Fibroblast of lung (primary cell): ENCODE measurements at regions not wholly inside any gene's neighbourhood (a gene's known extent, or its start where the extent isn't known, plus 50 kb on each side); places are given as distances from the start of the nearest gene placed in this dataset.

ENCODE experiments used
- DNase-seq, 2 donors: peaks; one replicate each; pipeline versions ENCODE4 v3.0.0 to v3.0.0-alpha.2; 2010; ENCODE audit warnings: low read depth in 2 of 2
- H2AFZ ChIP-seq: 2 replicates; pipeline ENCODE4 v1.5.1; 2012; ENCODE audit warnings: low read length, control low read depth, inconsistent platforms
- H3K27ac ChIP-seq: 2 replicates; pipeline ENCODE4 v1.5.1; 2011; ENCODE audit warnings: low read length, control low read depth; ENCODE audit not compliant: insufficient read depth
- H3K27me3 ChIP-seq: 2 replicates; pipeline ENCODE4 v1.5.1; 2011; ENCODE audit warnings: mild to moderate bottlenecking, low read length; ENCODE audit not compliant: control insufficient read depth, insufficient read depth
- H3K36me3 ChIP-seq: 2 replicates; pipeline ENCODE4 v1.5.1; 2011; ENCODE audit warnings: low read length; ENCODE audit not compliant: control insufficient read depth, insufficient read depth
- H3K4me1 ChIP-seq: 2 replicates; pipeline ENCODE4 v1.5.1; 2011; ENCODE audit warnings: low read length; ENCODE audit not compliant: control insufficient read depth, insufficient read depth; ENCODE audit errors: extremely low read depth
- H3K4me2 ChIP-seq: 2 replicates; pipeline ENCODE4 v1.5.1; 2011; ENCODE audit warnings: low read length, control low read depth; ENCODE audit not compliant: insufficient read depth; ENCODE audit errors: extremely low read depth
- H3K4me3 ChIP-seq, 4 experiments: fragments of 200-600 bp in 1 of 4; sonication (generic) in 1 of 4; replicated peaks in 1 of 4; 2 replicates each; pipeline ENCODE4 v1.5.1; 2011 to 2016; ENCODE audit warnings: low read length in 4 of 4, low read depth in 3 of 4, mild to moderate bottlenecking in 3 of 4, control low read depth in 2 of 4, inconsistent platforms in 1 of 4, mixed read lengths in 1 of 4; ENCODE audit not compliant: insufficient read depth in 1 of 4; ENCODE audit errors: control extremely low read depth in 1 of 4
- H3K79me2 ChIP-seq: 2 replicates; pipeline ENCODE4 v1.5.1; 2012; ENCODE audit warnings: mild to moderate bottlenecking, low read length, inconsistent platforms; ENCODE audit not compliant: control insufficient read depth, insufficient read depth
- H3K9ac ChIP-seq: 2 replicates; pipeline ENCODE4 v1.5.1; 2011; ENCODE audit warnings: mild to moderate bottlenecking, low read length, control low read depth; ENCODE audit not compliant: insufficient read depth
- H3K9me3 ChIP-seq: 2 replicates; pipeline ENCODE4 v1.5.1; 2012; ENCODE audit warnings: low read depth, low read length; ENCODE audit not compliant: control insufficient read depth, insufficient read depth
- H4K20me1 ChIP-seq: 2 replicates; pipeline ENCODE4 v1.5.1; 2011; ENCODE audit warnings: low read length; ENCODE audit not compliant: control insufficient read depth, insufficient read depth; ENCODE audit errors: extremely low read depth
- CTCF ChIP-seq, 2 donors: IDR thresholded peaks in 1 of 2; conservative IDR thresholded peaks in 1 of 2; 1 replicate in 1 of 2; 2 replicates in 1 of 2; pipeline ENCODE4 v1.5.1; 2011 to 2012; ENCODE audit warnings: low read length in 2 of 2, control low read depth in 1 of 2, inconsistent platforms in 1 of 2, low read depth in 1 of 2, mild to moderate bottlenecking in 1 of 2
- EZH2 ChIP-seq: IDR thresholded peaks from 2 replicates; pipeline ENCODE4 v1.5.1; 2012; ENCODE audit warnings: low read length, control low read depth, mild to moderate bottlenecking; ENCODE audit errors: missing control alignments

- Histone ChIP-seq H3K36me3 (no peaks in the 10 kb centered on the region), H3K9ac (no peak overlapping the region), H3K4me3 (no peak overlapping the region), H4K20me1 (no peaks in the 10 kb centered on the region), H3K4me1 (no peaks in the 10 kb centered on the region), H3K27ac (no peak overlapping the region), H3K27me3 (no peaks in the 10 kb centered on the region), H3K79me2 (no peaks in the 10 kb centered on the region), H2AFZ (no peak overlapping the region), H3K9me3 (no peaks in the 10 kb centered on the region), H3K4me2 (no peak overlapping the region)
- DNase-seq = no peak
- TF ChIP-seq EZH2 (no peak), CTCF (conservative IDR thresholded peaks at IDR 0.05 in 1 of 2, IDR thresholded peaks at IDR 0.05 in 1 of 2; ENCODE audit: low read depth in 1 of 2, low read length in 2 of 2) (no peak)
Measured at GRCh38 chr1:106889583-106889982, 166.9 kb upstream of the PRMT6 start.

DNA sequence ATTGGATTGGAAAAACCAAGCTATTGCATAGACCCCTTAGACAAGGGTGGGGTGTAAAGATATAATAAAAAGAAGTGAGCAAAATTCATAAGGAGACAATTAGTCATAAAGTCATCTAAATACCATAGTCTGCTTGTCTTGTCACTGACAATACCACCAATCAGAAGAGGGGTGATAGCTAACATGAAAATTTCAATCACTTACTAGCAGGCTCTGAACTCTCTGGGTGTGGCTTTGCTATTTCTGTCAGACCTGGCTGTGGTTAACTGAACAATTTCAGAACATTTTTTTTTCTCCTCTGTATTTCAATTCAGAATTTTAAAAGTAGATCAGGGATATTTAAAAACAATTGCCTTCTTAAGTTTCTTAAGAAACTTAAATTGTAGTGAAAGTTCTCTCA, 158.5 kb upstream of the PRMT6 start:
- no peaks in the 10 kb centered on the region for H3K4me1 ChIP-seq

GRCh38 chr1:106899644-106900043, 156.8 kb upstream of the PRMT6 start:
- H3K4me2 ChIP-seq = no peak overlapping the region
- TF ChIP-seq CTCF (conservative IDR thresholded peaks at IDR 0.05 in 1 of 2, IDR thresholded peaks at IDR 0.05 in 1 of 2; ENCODE audit: low read depth in 1 of 2, low read length in 2 of 2) = no peak
- no peak for TF ChIP-seq EZH2
- H3K9ac ChIP-seq = no peak overlapping the region
- H3K27ac ChIP-seq = no peak overlapping the region
- no peaks in the 10 kb centered on the region for H3K9me3 ChIP-seq
- no peaks in the 10 kb centered on the region for H3K4me1 ChIP-seq
- no peaks in the 10 kb centered on the region for H3K27me3 ChIP-seq
- H2AFZ ChIP-seq = no peak overlapping the region
- no peaks in the 10 kb centered on the region for H3K79me2 ChIP-seq
- no peak overlapping the region for H3K4me3 ChIP-seq
- H4K20me1 ChIP-seq = no peaks in the 10 kb centered on the region
- H3K36me3 ChIP-seq = no peaks in the 10 kb centered on the region
- no peak for DNase-seq

More for the DNA sequence above, 158.5 kb upstream of the PRMT6 start:
- Histone ChIP-seq H4K20me1 (no peaks in the 10 kb centered on the region), H3K27me3 (no peaks in the 10 kb centered on the region), H3K79me2 (no peaks in the 10 kb centered on the region), H3K9me3 (no peaks in the 10 kb centered on the region), H3K27ac (no peak overlapping the region), H3K36me3 (no peaks in the 10 kb centered on the region), H3K4me3 (no peak overlapping the region), H3K4me2 (no peak overlapping the region), H3K9ac (no peak overlapping the region), H2AFZ (no peak overlapping the region)
- no peak for TF ChIP-seq EZH2
- no peak for TF ChIP-seq CTCF (conservative IDR thresholded peaks at IDR 0.05 in 1 of 2, IDR thresholded peaks at IDR 0.05 in 1 of 2; ENCODE audit: low read depth in 1 of 2, low read length in 2 of 2)
- no peak for DNase-seq
